ENCODE measurements at regions not wholly inside any gene's neighbourhood (a gene's known extent, or its start where the extent isn't known, plus 50 kb on each side); places are given as distances from the start of the nearest gene placed in this dataset.
"Not testable (repeated sequence)": the region's sequence is repeated elsewhere in the genome, so short reads cannot be mapped to it uniquely, and the experiment has no call there.

- no peak for TF ChIP-seq CTCF (conservative IDR thresholded peaks at IDR 0.05)
- no peak overlapping the region for H3K27ac Mint-ChIP-seq (ENCODE audit: unreplicated experiment)
Measured at GRCh38 chr3:191985691-191986090, 524.7 kb downstream of the PYDC2 start.

GRCh38 chr3:191987831-191988350 is 526.9 kb downstream of the PYDC2 start:
- Mint-ChIP-seq H3K27ac (ENCODE audit: unreplicated experiment) (no peak overlapping the region), H3K36me3 (ENCODE audit: low read depth) (peaks cover 4% of the 10 kb centered on the region), H3K4me3 (no peak overlapping the region), H3K27me3 (ENCODE audit: low read depth) (no peaks in the 10 kb centered on the region), H3K4me1 (no peaks in the 10 kb centered on the region), H3K9me3 (peaks cover 3% of the 10 kb centered on the region)
- DNase-seq (ENCODE audit: low read depth, low spot score), result no peak
- TF ChIP-seq CTCF (conservative IDR thresholded peaks at IDR 0.05), result no peak

More at GRCh38 chr3:191985691-191986090, 524.7 kb downstream of the PYDC2 start:
- Mint-ChIP-seq H3K36me3 (ENCODE audit: low read depth) (peaks cover 4% of the 10 kb centered on the region), H3K27me3 (ENCODE audit: low read depth) (no peaks in the 10 kb centered on the region), H3K4me3 (no peak overlapping the region), H3K9me3 (no peaks in the 10 kb centered on the region), H3K4me1 (no peaks in the 10 kb centered on the region)
- no peak for DNase-seq (ENCODE audit: low read depth, low spot score)

- not testable (repeated sequence) for H3K4me1 Mint-ChIP-seq; H3K4me3 Mint-ChIP-seq; H3K27me3 Mint-ChIP-seq (ENCODE audit: low read depth); H3K27ac Mint-ChIP-seq (ENCODE audit: unreplicated experiment); DNase-seq (ENCODE audit: low read depth, low spot score)
- Mint-ChIP-seq H3K36me3 (ENCODE audit: low read depth) (peaks cover 15% of the 10 kb centered on the region), H3K9me3 (peaks cover 30% of the 10 kb centered on the region)
Measured at GRCh38 chr3:191993952-191994351, 533.0 kb downstream of the PYDC2 start.

GRCh38 chr3:191997093-191997492 is 536.1 kb downstream of the PYDC2 start:
- no peak overlapping the region for H3K4me3 Mint-ChIP-seq
- H3K9me3 Mint-ChIP-seq, result peaks cover 27% of the 10 kb centered on the region
- no peak for TF ChIP-seq CTCF (conservative IDR thresholded peaks at IDR 0.05)
- peaks cover 4% of the 10 kb centered on the region for H3K4me1 Mint-ChIP-seq
- no peaks in the 10 kb centered on the region for H3K27me3 Mint-ChIP-seq (ENCODE audit: low read depth)
- no peak overlapping the region for H3K27ac Mint-ChIP-seq (ENCODE audit: unreplicated experiment)
- DNase-seq (ENCODE audit: low read depth, low spot score), result no peak
- H3K36me3 Mint-ChIP-seq (ENCODE audit: low read depth), result peaks cover 11% of the 10 kb centered on the region

GRCh38 chr3:191997579-191998268 is 536.8 kb downstream of the PYDC2 start:
- Mint-ChIP-seq H3K4me1 (peaks cover 4% of the 10 kb centered on the region), H3K4me3 (no peak overlapping the region), H3K9me3 (peaks cover 27% of the 10 kb centered on the region), H3K36me3 (ENCODE audit: low read depth) (peaks cover 11% of the 10 kb centered on the region), H3K27me3 (ENCODE audit: low read depth) (no peaks in the 10 kb centered on the region), H3K27ac (ENCODE audit: unreplicated experiment) (no peak overlapping the region)
- no peak for DNase-seq (ENCODE audit: low read depth, low spot score)
- no peak for TF ChIP-seq CTCF (conservative IDR thresholded peaks at IDR 0.05)

- no peak overlapping the region for H3K27ac Mint-ChIP-seq (ENCODE audit: unreplicated experiment)
- TF ChIP-seq CTCF (conservative IDR thresholded peaks at IDR 0.05), result no peak
- H3K4me3 Mint-ChIP-seq, result no peak overlapping the region
- H3K9me3 Mint-ChIP-seq, result peaks cover 6% of the 10 kb centered on the region
- H3K4me1 Mint-ChIP-seq, result peaks cover 4% of the 10 kb centered on the region
- H3K36me3 Mint-ChIP-seq (ENCODE audit: low read depth), result peaks cover 2% of the 10 kb centered on the region
- no peaks in the 10 kb centered on the region for H3K27me3 Mint-ChIP-seq (ENCODE audit: low read depth)
- DNase-seq (ENCODE audit: low read depth, low spot score), result no peak
Measured at GRCh38 chr3:192001218-192001617, 540.3 kb downstream of the PYDC2 start.
